ENCODE measurements at regions not wholly inside any gene's neighbourhood (a gene's known extent, or its start where the extent isn't known, plus 50 kb on each side); places are given as distances from the start of the nearest gene placed in this dataset.

- TF ChIP-seq, protein P1, sequence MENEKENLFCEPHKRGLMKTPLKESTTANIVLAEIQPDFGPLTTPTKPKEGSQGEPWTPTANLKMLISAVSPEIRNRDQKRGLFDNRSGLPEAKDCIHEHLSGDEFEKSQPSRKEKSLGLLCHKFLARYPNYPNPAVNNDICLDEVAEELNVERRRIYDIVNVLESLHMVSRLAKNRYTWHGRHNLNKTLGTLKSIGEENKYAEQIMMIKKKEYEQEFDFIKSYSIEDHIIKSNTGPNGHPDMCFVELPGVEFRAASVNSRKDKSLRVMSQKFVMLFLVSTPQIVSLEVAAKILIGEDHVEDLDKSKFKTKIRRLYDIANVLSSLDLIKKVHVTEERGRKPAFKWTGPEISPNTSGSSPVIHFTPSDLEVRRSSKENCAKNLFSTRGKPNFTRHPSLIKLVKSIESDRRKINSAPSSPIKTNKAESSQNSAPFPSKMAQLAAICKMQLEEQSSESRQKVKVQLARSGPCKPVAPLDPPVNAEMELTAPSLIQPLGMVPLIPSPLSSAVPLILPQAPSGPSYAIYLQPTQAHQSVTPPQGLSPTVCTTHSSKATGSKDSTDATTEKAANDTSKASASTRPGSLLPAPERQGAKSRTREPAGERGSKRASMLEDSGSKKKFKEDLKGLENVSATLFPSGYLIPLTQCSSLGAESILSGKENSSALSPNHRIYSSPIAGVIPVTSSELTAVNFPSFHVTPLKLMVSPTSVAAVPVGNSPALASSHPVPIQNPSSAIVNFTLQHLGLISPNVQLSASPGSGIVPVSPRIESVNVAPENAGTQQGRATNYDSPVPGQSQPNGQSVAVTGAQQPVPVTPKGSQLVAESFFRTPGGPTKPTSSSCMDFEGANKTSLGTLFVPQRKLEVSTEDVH (IDR thresholded peaks at IDR 0.05; ENCODE audit: low read depth, partially characterized antibody) = no peak
- TF ChIP-seq ZZZ3 (IDR thresholded peaks at IDR 0.05; ENCODE audit: control insufficient read depth, insufficient read length, low read depth) (no peak), HDAC6 (IDR thresholded peaks at IDR 0.05; ENCODE audit: unreplicated experiment) (no peak), BHLHE40 (IDR thresholded peaks at IDR 0.05; ENCODE audit: borderline replicate concordance in 1 of 2, low read depth in 2 of 2, low read length in 1 of 2) (no peak), ZNF24 (IDR thresholded peaks at IDR 0.05) (no peak), JUND (IDR thresholded peaks at IDR 0.05; ENCODE audit: low read depth, low read length) (no peak), MEF2B (IDR thresholded peaks at IDR 0.05; ENCODE audit: partially characterized antibody, poor library complexity, severe bottlenecking) (no peak), ASH2L (IDR thresholded peaks at IDR 0.05; ENCODE audit: borderline replicate concordance, low read depth) (no peak)
Observed at GRCh38 chr3:20931834-20932233, 745.8 kb upstream of the SGO1 start (continued).

- Histone ChIP-seq H3K27ac (ENCODE audit: control insufficient read depth, insufficient read depth) (no peak overlapping the region), H3K4me3 (no peak overlapping the region), H3K4me1 (ENCODE audit: control insufficient read depth, insufficient read depth, low read length) (no peaks in the 10 kb centered on the region), H3K9me3 (replicated peaks; ENCODE audit: control insufficient read depth, insufficient read depth, low read length) (no peaks in the 10 kb centered on the region), H3K79me2 (ENCODE audit: control insufficient read depth, insufficient read depth, low read length) (no peaks in the 10 kb centered on the region), H2AFZ (ENCODE audit: control insufficient read depth, low read depth, low read length) (no peak overlapping the region), H3K36me3 (ENCODE audit: control insufficient read depth in 2 of 2, insufficient read depth in 2 of 2, low read length in 1 of 2) (no peaks in the 10 kb centered on the region), H3K4me2 (ENCODE audit: control insufficient read depth, insufficient read depth) (no peak overlapping the region), H3K9ac (ENCODE audit: control insufficient read depth, insufficient read depth, low read length) (no peak overlapping the region), H3K27me3 (replicated peaks in 1 of 2; ENCODE audit: control insufficient read depth in 2 of 2, insufficient read depth in 2 of 2, low read length in 1 of 2) (no peaks in the 10 kb centered on the region), H4K20me1 (ENCODE audit: control insufficient read depth, insufficient read depth) (no peaks in the 10 kb centered on the region)
- DNase-seq (ENCODE audit: low read depth, low spot score) = no peak
- FAIRE-seq = no peak
- WGBS (ENCODE audit: insufficient coverage, insufficient replicate concordance, low lambda C conversion rate, missing lambda C conversion rate) = 0% methylated on average over 3 of the region's 3 CpGs
- RAD21 ChIA-PET (ENCODE audit: unreplicated experiment) = interaction anchor here (1.0 kb wide), 1 partner anchor 417 kb away, joined by 3 read pairs; no protein-coding TSS in a partner anchor
- intact Hi-C loops (cut with micrococcal nuclease; ENCODE audit: unreplicated experiment) = loop anchor here (5.0 kb wide), 1 partner anchor 418 kb away; no protein-coding TSS in a partner anchor
- peak; percentile 38; the same call in 1 of the 3 replicates for ATAC-seq
- BruUV-seq (replicated peaks) = no TSS peak
- in situ Hi-C loops (cut with MboI) = no loop called here
- CTCF ChIA-PET = interaction anchor here (0.7 to 2.4 kb wide), 5 partner anchors 13 to 704 kb away, joined by 3 to 6 read pairs (median 3); no protein-coding TSS in a partner anchor
- POLR2A ChIA-PET = no interaction called here
- SMC1A ChIA-PET (ENCODE audit: uncharacterized antibody, unreplicated experiment) = interaction anchor here (1.0 kb wide), 1 partner anchor 404 kb away, joined by 3 read pairs; no protein-coding TSS in a partner anchor
- peak; percentile 13 to 36 (median 32); a peak in 3 of 6 replicates for TF ChIP-seq CTCF (IDR thresholded peaks at IDR 0.05 in 2 of 3, conservative IDR thresholded peaks at IDR 0.05 in 1 of 3; ENCODE audit: control insufficient read depth in 2 of 3, extremely low read depth in 1 of 3, insufficient read depth in 1 of 3, low read depth in 3 of 3, low read length in 3 of 3)
- no peak for TF ChIP-seq STAT3 (IDR thresholded peaks at IDR 0.05; ENCODE audit: low read depth, low read length)
- TF ChIP-seq, protein P2, sequence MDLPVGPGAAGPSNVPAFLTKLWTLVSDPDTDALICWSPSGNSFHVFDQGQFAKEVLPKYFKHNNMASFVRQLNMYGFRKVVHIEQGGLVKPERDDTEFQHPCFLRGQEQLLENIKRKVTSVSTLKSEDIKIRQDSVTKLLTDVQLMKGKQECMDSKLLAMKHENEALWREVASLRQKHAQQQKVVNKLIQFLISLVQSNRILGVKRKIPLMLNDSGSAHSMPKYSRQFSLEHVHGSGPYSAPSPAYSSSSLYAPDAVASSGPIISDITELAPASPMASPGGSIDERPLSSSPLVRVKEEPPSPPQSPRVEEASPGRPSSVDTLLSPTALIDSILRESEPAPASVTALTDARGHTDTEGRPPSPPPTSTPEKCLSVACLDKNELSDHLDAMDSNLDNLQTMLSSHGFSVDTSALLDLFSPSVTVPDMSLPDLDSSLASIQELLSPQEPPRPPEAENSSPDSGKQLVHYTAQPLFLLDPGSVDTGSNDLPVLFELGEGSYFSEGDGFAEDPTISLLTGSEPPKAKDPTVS (IDR thresholded peaks at IDR 0.05; ENCODE audit: low read depth, low read length) = no peak
- no peak for TF ChIP-seq JUND (IDR thresholded peaks at IDR 0.05; ENCODE audit: low read depth, low read length)
- TF ChIP-seq, protein P3, sequence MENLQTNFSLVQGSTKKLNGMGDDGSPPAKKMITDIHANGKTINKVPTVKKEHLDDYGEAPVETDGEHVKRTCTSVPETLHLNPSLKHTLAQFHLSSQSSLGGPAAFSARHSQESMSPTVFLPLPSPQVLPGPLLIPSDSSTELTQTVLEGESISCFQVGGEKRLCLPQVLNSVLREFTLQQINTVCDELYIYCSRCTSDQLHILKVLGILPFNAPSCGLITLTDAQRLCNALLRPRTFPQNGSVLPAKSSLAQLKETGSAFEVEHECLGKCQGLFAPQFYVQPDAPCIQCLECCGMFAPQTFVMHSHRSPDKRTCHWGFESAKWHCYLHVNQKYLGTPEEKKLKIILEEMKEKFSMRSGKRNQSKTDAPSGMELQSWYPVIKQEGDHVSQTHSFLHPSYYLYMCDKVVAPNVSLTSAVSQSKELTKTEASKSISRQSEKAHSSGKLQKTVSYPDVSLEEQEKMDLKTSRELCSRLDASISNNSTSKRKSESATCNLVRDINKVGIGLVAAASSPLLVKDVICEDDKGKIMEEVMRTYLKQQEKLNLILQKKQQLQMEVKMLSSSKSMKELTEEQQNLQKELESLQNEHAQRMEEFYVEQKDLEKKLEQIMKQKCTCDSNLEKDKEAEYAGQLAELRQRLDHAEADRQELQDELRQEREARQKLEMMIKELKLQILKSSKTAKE (IDR thresholded peaks at IDR 0.05; ENCODE audit: low read depth, poor library complexity, severe bottlenecking) = no peak
- TF ChIP-seq RAD21 (IDR thresholded peaks at IDR 0.05; ENCODE audit: insufficient read depth, low read depth, low read length) = peak; percentile 46
Observed at GRCh38 chr3:20930034-20930433, 744.0 kb upstream of the SGO1 start.
